K562 (cell line): ENCODE measurements at regions not wholly inside any gene's neighbourhood (a gene's known extent, or its start where the extent isn't known, plus 50 kb on each side); places are given as distances from the start of the nearest gene placed in this dataset.

Experiments used
- ATAC-seq: fragments of 200-7000 bp; cut with Tn5 transposase; 3 replicates; pipeline ENCODE4 v1.9.1; 2020; ENCODE audit warnings: moderate library complexity
- BruUV-seq: library from RNA; stranded (reverse); fragments of 400-500 nt; replicated peaks from 2 replicates; lab custom pipeline; 2021; lab: Mats Ljungman, UMichigan
- CTCF ChIA-PET: fragments of 300-600 bp; formaldehyde crosslinking; extraction: SDS; loops from one replicate; lab custom pipeline; 2021; ENCODE audit warnings: low intra/inter-chr PET ratio; lab: Yijun Ruan, JAX
- POLR2A ChIA-PET: fragments of 300-600, 350-650 bp; sonication (Branson Sonifier 250); formaldehyde crosslinking; extraction: SDS; loops from one replicate; lab custom pipeline; 2021; ENCODE audit warnings: antibody characterized with exemption, inconsistent platforms; lab: Yijun Ruan, JAX
- DNase-seq, 4 experiments: peaks; one replicate each; pipeline versions ENCODE4 v3.0.0 to v3.0.0-alpha.2; 2011 to 2018; ENCODE audit warnings: low spot score in 3 of 4, mixed read lengths in 3 of 4; ENCODE audit errors: extremely low read depth in 1 of 4
- FAIRE-seq: peaks from 2 replicates; lab custom pipeline; 2011; peaks lifted over from hg19 to GRCh38; lab: Jason Lieb, UNC
- H2AFZ ChIP-seq: 2 replicates; pipeline ENCODE4 v1.6.0; 2011; ENCODE audit warnings: low read depth, low read length, control low read depth, inconsistent platforms
- H3K27ac ChIP-seq: fragments of 200-600 bp; 3 replicates; pipeline ENCODE4 v1.8.0; 2011; ENCODE audit warnings: low read depth, mild to moderate bottlenecking, control low read depth, inconsistent platforms, low read length, moderate library complexity, mixed read lengths; ENCODE audit errors: extremely low read depth
- H3K27me3 ChIP-seq, 2 experiments: fragments of 300-600 bp in 1 of 2; 2 replicates in 1 of 2; 3 replicates in 1 of 2; pipeline versions ENCODE4 v1.6.0 to v1.8.0; 2011; ENCODE audit warnings: inconsistent platforms in 2 of 2, low read length in 2 of 2, mild to moderate bottlenecking in 1 of 2, mixed read lengths in 1 of 2, moderate library complexity in 1 of 2; ENCODE audit not compliant: control insufficient read depth in 2 of 2, insufficient read depth in 2 of 2
- H3K36me3 ChIP-seq: fragments of 300-600 bp; 3 replicates; pipeline ENCODE4 v1.8.0; 2011; ENCODE audit warnings: mild to moderate bottlenecking, low read length, inconsistent platforms; ENCODE audit not compliant: control insufficient read depth, insufficient read depth
- H3K4me1 ChIP-seq, 2 experiments: fragments of 200-600 bp in 1 of 2; replicated peaks in 1 of 2; 2 replicates in 1 of 2; 3 replicates in 1 of 2; pipeline versions ENCODE4 v1.5.1 to v1.8.0; 2011; ENCODE audit warnings: inconsistent platforms in 2 of 2, low read length in 2 of 2, mild to moderate bottlenecking in 1 of 2, mixed read lengths in 1 of 2, moderate library complexity in 1 of 2; ENCODE audit not compliant: control insufficient read depth in 2 of 2, insufficient read depth in 2 of 2
- H3K4me2 ChIP-seq: 2 replicates; pipeline ENCODE4 v1.6.1; 2011; ENCODE audit warnings: low read length, control low read depth, inconsistent platforms, mixed read lengths; ENCODE audit not compliant: insufficient read depth
- H3K4me3 ChIP-seq: fragments of 200-600 bp; sonication (generic), shearing (Covaris generic); 2 replicates; pipeline ENCODE4 v1.5.1; 2016; ENCODE audit warnings: control low read depth, inconsistent platforms
- H3K79me2 ChIP-seq: fragments of 200-600 bp; 3 replicates; pipeline ENCODE4 v1.8.0; 2011; ENCODE audit warnings: low read length, inconsistent platforms; ENCODE audit not compliant: control insufficient read depth, insufficient read depth
- H3K9ac ChIP-seq, 2 experiments: 2 replicates each; pipeline versions ENCODE4 v1.6.0 to v1.6.1; 2011; ENCODE audit warnings: low read depth in 2 of 2, low read length in 2 of 2, control low read depth in 1 of 2, inconsistent platforms in 1 of 2, mild to moderate bottlenecking in 1 of 2, mixed read lengths in 1 of 2; ENCODE audit not compliant: insufficient read depth in 1 of 2
- H3K9me1 ChIP-seq: one replicate; pipeline ENCODE4 v1.6.0; 2011; ENCODE audit warnings: inconsistent platforms, mild to moderate bottlenecking, low read length, moderate library complexity; ENCODE audit not compliant: control insufficient read depth, insufficient read depth
- H3K9me3 ChIP-seq: replicated peaks from 2 replicates; pipeline ENCODE4 v1.5.1; 2011; ENCODE audit warnings: low read depth, low read length, inconsistent platforms; ENCODE audit not compliant: control insufficient read depth, insufficient read depth
- H4K20me1 ChIP-seq: replicated peaks from 2 replicates; pipeline ENCODE4 v1.6.1; 2011; ENCODE audit warnings: low read length, inconsistent platforms, mixed read lengths; ENCODE audit not compliant: control insufficient read depth, insufficient read depth
- BRF1 ChIP-seq: IDR thresholded peaks from 3 replicates; pipeline ENCODE4 v1.6.1; 2011; ENCODE audit warnings: borderline replicate concordance, mild to moderate bottlenecking; ENCODE audit not compliant: insufficient read length; ENCODE audit errors: extremely low read depth
- CEBPG ChIP-seq, 3 experiments: fragments of 200-800 bp in 1 of 3; sonication (Bioruptor generic) in 1 of 3; sonication (generic) in 1 of 3; formaldehyde crosslinking in 1 of 3; IDR thresholded peaks in 2 of 3; conservative IDR thresholded peaks in 1 of 3; 2 replicates each; pipeline versions ENCODE4 v1.6.1 to v1.8.0; 2016 to 2022; ENCODE audit warnings: missing compliant biosample characterization in 2 of 3, missing genetic modification characterization in 2 of 3, mild to moderate bottlenecking in 1 of 3, missing genetic modification reagents in 1 of 3
- COPS2 ChIP-seq: fragments of 450-650 bp; conservative IDR thresholded peaks from 2 replicates; pipeline ENCODE4 v1.6.1; 2016; ENCODE audit warnings: mild to moderate bottlenecking, moderate library complexity
- FOXA1 ChIP-seq: fragments of 450-650 bp; IDR thresholded peaks from 2 replicates; pipeline ENCODE4 v1.6.1; 2016; ENCODE audit warnings: mild to moderate bottlenecking, borderline replicate concordance
- FOXK1 ChIP-seq: sonication (generic); formaldehyde crosslinking; IDR thresholded peaks from 2 replicates; pipeline ENCODE4 v1.8.0; 2022; ENCODE audit warnings: missing genetic modification reagents, mild to moderate bottlenecking, borderline replicate concordance
- FOXP4 ChIP-seq: sonication (generic); formaldehyde crosslinking; IDR thresholded peaks from 2 replicates; pipeline ENCODE4 v1.8.0; 2022; ENCODE audit warnings: mild to moderate bottlenecking, missing genetic modification reagents, borderline replicate concordance
- HNRNPK ChIP-seq: fragments of 200-400 bp; formaldehyde crosslinking; IDR thresholded peaks from one replicate; pipeline ENCODE4 v1.6.1; 2018; ENCODE audit warnings: mild to moderate bottlenecking, low read depth, low read length; ENCODE audit not compliant: poor library complexity, severe bottlenecking
- MAFF ChIP-seq: IDR thresholded peaks from 2 replicates; pipeline ENCODE4 v1.6.1; 2012; ENCODE audit warnings: low read length, improper control_type of control experiment
- NBN ChIP-seq: fragments of 450-650 bp; IDR thresholded peaks from 2 replicates; pipeline ENCODE4 v1.6.1; 2016; ENCODE audit warnings: low read depth, mild to moderate bottlenecking
- NFIC ChIP-seq: fragments of 450-650 bp; IDR thresholded peaks from 2 replicates; pipeline ENCODE4 v1.6.1; 2017; ENCODE audit warnings: mild to moderate bottlenecking, inconsistent platforms
- NONO ChIP-seq, 2 experiments: fragments of 200-400 bp in 1 of 2; fragments of 450-650 bp in 1 of 2; formaldehyde crosslinking in 1 of 2; IDR thresholded peaks; 2 replicates each; pipeline ENCODE4 v1.6.1; 2017; ENCODE audit warnings: low read depth in 2 of 2, mild to moderate bottlenecking in 2 of 2, moderate library complexity in 2 of 2, low read length in 1 of 2
- PHF21A ChIP-seq: fragments of 450-650 bp; IDR thresholded peaks from 2 replicates; pipeline ENCODE4 v1.6.1; 2017; ENCODE audit warnings: low read depth, borderline replicate concordance
- POLR2AphosphoS2 ChIP-seq: IDR thresholded peaks from 2 replicates; pipeline ENCODE4 v1.6.1; 2012; ENCODE audit warnings: low read length, improper control_type of control experiment
- ZBTB1 ChIP-seq: sonication (generic); formaldehyde crosslinking; IDR thresholded peaks from 2 replicates; pipeline ENCODE4 v1.8.1; 2023; ENCODE audit warnings: missing genetic modification reagents, low read depth, mild to moderate bottlenecking, borderline replicate concordance
- ZC3H8 ChIP-seq: fragments of 450-650 bp; IDR thresholded peaks from 2 replicates; pipeline ENCODE4 v1.6.1; 2017
- ZNF175 ChIP-seq: fragments of 200-800 bp; sonication (Bioruptor generic); IDR thresholded peaks from 2 replicates; pipeline ENCODE4 v1.6.1; 2016; ENCODE audit warnings: low read depth, mild to moderate bottlenecking, missing genetic modification characterization, missing compliant biosample characterization
- ZNF644 ChIP-seq: fragments of 200-800 bp; sonication (Bioruptor generic); IDR thresholded peaks from 2 replicates; pipeline ENCODE4 v1.6.1; 2016; ENCODE audit warnings: low read depth, missing genetic modification characterization, missing compliant biosample characterization
- ZNF655 ChIP-seq: fragments of 250-450 bp; sonication (Bioruptor Pico); IDR thresholded peaks from 2 replicates; pipeline ENCODE4 v1.5.0; 2021
- in situ Hi-C: fragments of 300-500 bp; cut with MboI; formaldehyde crosslinking; loops from 4 replicates; pipeline ENCODE4 v1.15.0; 2018; ENCODE audit warnings: inconsistent platforms, mixed read lengths
- intact Hi-C: fragments of 100-400 bp; cut with micrococcal nuclease; formaldehyde crosslinking; loops from 2 replicates; pipeline ENCODE4 v1.14.2; 2022

GRCh38 chr4:67397931-67398330 is 147.4 kb downstream of the CENPC start:
- TF ChIP-seq HNRNPK: no peak
- no peak for TF ChIP-seq ZNF644 (tag)
- no peak for TF ChIP-seq ZNF175
- no peak for TF ChIP-seq BRF1
- no peak for TF ChIP-seq MAFF
- no peak for TF ChIP-seq ZNF655 (CRISPR knock-in tag)
- no peak for TF ChIP-seq COPS2
- TF ChIP-seq NONO (IDR thresholded peaks at IDR 0.05; ENCODE audit: low read depth in 2 of 2, low read length in 1 of 2): no peak
- no peak for TF ChIP-seq NFIC
- no peak for TF ChIP-seq ZBTB1 (CRISPR knock-in tag)
- TF ChIP-seq POLR2AphosphoS2: no peak
- no peak for TF ChIP-seq PHF21A
- no peak for TF ChIP-seq CEBPG (CRISPR knock-in tag; IDR thresholded peaks at IDR 0.05)
- TF ChIP-seq CEBPG (tag; conservative IDR thresholded peaks at IDR 0.05 in 1 of 2, IDR thresholded peaks at IDR 0.05 in 1 of 2): no peak
- TF ChIP-seq NBN: no peak
- TF ChIP-seq FOXA1: no peak
- no peak for TF ChIP-seq ZC3H8
- no peak for TF ChIP-seq FOXP4 (CRISPR knock-in tag)
- TF ChIP-seq FOXK1 (CRISPR knock-in tag): no peak
- H3K27ac ChIP-seq: no peak overlapping the region
- FAIRE-seq: no peak
- H3K4me2 ChIP-seq: no peak overlapping the region
- ChIA-PET POLR2A (no interaction called here), CTCF (no interaction called here)
- no peaks in the 10 kb centered on the region for H3K36me3 ChIP-seq
- no peaks in the 10 kb centered on the region for H3K79me2 ChIP-seq
- no peak overlapping the region for H3K9ac ChIP-seq
- H3K9me1 ChIP-seq: no peaks in the 10 kb centered on the region
- no peak for ATAC-seq
- intact Hi-C loops: no loop called here
- DNase-seq: no peak
- H3K27me3 ChIP-seq: no peaks in the 10 kb centered on the region
- H3K4me1 ChIP-seq: peaks cover under 1 to 7% of the 10 kb centered on the region in 2 experiments; a peak in 1 of 5 replicates
- no peaks in the 10 kb centered on the region for H3K9me3 ChIP-seq
- H2AFZ ChIP-seq: no peak overlapping the region
- no TSS peak for BruUV-seq
- no peaks in the 10 kb centered on the region for H4K20me1 ChIP-seq
- in situ Hi-C loops: no loop called here
- H3K4me3 ChIP-seq: no peak overlapping the region
